Fibroblast of peridontal ligament (primary cell): ENCODE measurements at regions not wholly inside any gene's neighbourhood (a gene's known extent, or its start where the extent isn't known, plus 50 kb on each side); places are given as distances from the start of the nearest gene placed in this dataset.
A peak's percentile ranks its signal among the peaks of the same experiment; 100 is the strongest.
"Not testable (repeated sequence)": the region's sequence is repeated elsewhere in the genome, so short reads cannot be mapped to it uniquely, and the experiment has no call there.

Experiments
- DNase-seq: peaks from one replicate; pipeline ENCODE4 v3.0.0-alpha.2; 2010; ENCODE audit errors: extremely low read depth

DNA sequence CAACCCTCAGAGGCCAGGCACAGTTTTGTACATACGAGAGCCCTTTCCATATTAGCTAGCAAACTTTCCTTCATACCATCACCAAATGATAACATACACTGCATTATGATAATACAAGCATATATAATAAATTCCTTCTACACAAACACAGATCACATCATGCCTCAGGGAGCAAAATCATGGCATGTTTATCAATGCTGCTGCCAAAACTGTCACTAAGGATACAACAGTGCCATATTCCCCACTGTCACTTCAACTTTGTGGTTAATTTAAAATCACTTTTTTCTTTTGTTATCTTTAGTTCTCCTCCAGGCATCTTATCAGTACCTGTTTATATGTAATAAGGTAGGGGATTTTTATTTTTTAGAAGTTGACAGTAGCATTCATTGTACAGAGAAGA, 196.3 kb downstream of the EPM2A start:
- DNase-seq, result no peak

DNA sequence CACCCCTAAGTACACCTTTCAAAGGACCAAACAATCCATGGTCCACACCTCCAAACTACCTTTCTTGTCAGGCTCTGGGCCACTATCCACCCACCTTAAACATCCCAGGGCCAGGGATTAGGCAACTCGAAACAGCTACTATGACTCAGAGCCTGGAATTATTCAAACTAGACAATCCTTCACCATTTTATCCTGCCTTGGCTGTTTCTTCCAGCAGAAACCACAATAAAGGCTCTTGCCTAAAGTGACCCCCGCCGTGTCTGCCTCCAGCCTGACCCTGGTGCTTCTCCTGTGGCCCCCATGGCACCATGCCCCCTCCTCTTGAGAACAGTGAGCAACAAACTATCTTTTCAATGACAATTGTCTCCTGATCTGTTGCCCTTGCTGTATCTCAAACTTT, 195.5 kb downstream of the EPM2A start:
- no peak for DNase-seq

DNA sequence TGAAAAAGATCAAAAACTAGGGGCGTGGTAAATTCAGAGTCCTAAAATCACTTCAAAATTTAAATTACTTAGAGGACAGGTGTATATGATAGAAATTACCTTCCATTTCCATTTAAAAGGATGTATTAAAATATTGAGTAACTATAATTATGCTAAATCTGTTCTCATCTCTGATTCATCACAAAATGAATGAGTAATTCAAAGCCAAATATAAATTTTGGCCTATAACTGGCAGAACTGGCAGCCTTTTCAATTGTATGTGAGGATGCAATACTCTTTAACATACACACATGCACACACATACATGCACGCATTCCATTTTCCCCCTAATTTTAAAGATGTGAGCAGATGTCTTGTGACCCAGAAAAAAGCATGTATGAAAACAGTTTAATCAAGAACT, 194.6 kb downstream of the EPM2A start:
- no peak for DNase-seq

DNA sequence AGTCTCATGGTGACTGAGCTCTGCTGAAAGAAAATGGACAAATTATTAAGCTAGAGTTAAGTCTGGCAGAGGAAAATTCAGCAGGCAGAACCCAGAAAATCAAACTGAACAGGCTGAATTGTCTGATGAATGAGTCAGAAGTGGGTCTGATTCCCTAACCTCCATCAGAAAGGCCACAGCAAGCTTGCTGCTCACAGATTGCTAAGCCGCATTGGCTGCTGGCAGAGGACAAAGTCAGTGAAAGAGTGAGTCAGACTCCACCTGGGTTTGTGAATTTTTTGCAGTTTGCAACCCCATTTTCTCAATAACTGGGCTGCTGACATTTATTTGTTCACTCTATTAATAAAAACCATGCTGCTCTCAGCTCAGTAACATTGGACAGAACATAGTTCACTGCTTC, 191.3 kb downstream of the EPM2A start:
- DNase-seq, result peak; percentile 20

DNA sequence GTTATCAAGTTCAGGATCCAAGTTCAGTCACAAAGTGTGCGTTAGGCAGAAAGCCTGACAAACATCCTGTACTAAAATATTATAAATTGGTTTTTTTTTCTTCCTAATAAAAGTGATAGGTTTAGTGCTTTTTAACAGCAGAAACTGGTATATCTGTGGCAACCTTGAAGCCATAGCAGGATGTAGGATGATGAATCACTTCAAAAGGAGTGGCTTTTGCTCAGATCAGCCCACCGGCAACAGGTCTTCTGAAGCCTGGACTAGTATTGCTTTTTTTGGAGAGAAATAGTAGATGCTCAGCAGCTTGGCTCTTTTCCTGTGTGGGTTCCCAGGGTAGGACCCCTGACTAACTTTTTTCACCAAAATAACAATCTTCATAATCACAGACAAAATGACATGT, 190.8 kb downstream of the EPM2A start:
- no peak for DNase-seq

DNA sequence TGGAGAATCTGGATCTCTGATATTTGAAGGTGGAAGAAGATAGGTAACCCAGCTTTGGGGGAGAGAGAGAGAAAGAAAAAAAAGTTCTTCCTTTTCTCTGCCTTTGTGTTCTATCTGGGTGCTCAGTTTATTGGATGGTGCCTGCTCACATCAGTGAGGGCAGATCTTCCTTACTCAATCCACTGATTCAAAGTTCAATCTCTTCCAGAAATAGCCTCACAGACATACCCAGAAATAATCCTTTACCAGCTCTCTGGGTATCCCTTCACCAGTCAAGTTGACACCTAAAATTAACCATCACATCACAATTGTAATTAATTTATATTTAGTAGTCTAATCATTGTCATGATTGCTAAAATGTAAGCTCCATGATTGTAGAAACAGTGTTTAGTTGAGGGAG, 189.1 kb downstream of the EPM2A start:
- no peak for DNase-seq

DNA sequence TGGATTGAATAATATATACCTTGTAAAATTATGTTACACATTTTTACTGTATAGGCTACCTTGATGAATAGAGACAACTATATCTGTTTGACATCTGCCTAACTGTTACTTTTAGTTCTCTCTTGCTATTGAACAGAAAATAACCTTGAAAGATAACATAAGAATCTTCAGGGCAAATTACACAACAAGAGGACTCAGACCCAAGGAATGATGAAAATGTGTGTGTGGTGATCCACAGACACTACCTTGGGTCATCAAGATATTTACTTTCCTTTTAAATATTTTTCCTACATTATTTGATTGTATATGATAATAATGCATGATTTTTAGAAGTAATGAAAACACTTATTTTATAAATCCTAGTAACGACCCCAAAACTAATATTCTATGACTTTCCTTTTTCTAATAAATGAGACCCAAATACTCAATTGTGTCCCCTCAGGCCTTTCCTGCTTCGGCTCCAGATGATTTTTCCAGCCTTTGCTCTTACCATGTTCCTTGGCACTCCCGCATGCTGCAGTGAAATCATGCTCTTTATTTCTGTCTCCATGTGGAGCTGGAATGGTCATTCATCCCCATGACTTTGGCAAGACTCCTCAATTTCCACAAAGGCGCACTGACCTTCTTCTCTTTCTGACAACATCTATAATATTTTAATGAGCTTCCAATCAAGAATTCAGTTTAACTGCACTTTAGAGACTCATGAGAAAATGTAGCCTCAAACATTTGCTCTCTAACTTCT, 187.6 kb downstream of the EPM2A start:
- DNase-seq, result no peak

DNA sequence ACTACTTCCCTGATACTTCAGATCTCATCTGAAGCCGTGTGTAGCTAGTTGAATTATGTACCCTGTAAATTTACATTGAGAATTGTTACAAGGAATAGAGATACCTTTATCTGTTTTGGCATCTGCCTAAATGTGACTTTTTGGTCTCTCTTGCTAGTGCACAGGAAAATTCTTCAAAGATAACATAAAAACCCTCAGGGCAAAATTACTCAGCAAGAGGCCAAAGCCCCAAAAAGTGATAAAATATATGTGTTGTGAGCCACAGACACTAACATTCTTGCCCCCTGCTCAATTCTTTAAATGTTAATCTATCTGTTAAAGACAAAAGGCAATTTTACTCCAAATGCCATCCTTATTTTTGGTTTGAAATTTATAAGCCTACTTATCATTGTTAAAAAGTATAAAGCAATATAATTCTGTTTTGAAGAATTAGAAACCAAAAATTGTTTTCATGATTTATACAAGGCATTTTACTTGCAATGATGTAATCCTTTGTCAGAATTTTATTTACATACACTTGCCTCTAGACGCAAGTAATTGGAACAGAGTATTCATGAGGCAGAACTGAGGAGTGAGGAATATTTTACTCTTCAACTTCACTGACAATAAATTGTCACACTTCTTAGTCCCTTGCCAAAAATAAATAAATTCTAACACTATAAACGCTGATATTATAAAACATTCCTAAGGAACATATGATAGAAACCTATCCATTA, 186.2 kb downstream of the EPM2A start:
- DNase-seq, result no peak

DNA sequence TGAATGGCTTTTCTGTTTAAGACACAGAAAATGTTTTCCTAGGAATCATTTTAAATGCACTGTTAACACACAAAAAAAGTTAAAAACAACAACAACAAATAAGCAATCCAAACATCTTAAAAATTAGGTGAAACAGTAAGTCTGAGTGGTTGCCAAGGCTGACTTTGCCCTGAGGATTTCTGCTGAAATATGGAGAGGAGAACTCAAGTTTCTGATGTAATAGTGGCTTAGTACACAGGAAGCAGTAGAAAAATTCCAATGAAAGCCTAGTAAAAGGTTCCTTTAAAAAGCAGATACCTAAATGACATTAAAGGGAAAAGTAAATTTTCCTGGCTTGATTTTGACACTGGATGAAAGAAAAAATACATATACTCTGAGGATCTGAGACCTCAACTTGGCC, 184.2 kb downstream of the EPM2A start:
- no peak for DNase-seq

DNA sequence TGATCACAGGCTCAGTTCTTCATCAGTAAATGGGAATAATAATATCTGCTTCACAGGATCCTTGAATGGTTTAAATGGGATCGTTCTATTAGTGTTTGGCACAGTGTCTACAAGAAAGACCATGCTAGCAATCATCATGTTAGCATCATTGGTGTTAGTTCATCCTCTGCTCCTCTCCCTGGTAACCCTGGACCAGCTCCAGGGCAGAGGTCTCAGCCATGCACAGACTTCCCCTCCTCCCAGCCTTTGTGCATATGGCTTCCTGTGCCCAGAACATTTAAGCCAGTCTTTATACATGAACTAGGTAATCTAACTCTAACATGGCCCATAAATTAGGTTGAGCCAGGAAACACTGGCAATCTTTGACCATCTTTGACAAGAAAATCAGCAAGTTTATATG, 180.2 kb downstream of the EPM2A start:
- DNase-seq, result no peak

DNA sequence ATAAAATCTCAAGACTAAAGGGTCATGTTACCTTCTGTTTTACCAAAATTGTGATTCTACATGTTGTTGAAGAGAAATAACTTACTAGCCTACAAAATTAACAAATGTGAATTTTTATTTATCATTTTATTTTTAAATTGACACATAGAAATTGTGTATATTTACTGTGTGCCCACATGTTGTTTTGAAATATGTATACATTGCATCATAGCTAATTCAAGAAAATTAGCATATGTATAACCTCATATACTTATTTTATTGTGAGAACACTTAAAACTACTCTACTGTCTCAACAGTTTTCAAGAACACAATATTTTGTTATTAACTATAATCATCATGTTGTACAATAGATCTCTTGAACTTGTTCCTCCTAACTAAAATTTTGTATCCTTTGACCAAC, 177.8 kb downstream of the EPM2A start:
- no peak for DNase-seq

DNA sequence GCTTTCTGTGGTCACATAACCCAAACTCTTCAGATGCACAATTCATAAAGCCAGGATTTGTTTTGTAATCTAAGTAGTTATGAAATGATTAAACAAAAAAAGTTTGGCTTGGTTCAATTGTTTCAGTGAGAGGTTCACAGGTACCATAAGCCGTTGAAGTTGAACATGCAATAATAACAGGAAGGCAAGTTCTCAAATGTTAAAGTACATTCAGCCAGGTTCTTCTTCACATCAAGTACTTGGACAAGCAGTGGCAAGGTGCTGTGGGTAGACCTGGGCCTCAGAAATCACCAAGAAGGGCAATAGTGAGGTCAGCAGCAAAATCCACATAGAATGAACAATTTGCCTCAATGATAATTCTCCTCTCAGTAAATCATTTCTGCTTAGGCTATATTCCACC, 175.5 kb downstream of the EPM2A start:
- DNase-seq, result no peak

DNA sequence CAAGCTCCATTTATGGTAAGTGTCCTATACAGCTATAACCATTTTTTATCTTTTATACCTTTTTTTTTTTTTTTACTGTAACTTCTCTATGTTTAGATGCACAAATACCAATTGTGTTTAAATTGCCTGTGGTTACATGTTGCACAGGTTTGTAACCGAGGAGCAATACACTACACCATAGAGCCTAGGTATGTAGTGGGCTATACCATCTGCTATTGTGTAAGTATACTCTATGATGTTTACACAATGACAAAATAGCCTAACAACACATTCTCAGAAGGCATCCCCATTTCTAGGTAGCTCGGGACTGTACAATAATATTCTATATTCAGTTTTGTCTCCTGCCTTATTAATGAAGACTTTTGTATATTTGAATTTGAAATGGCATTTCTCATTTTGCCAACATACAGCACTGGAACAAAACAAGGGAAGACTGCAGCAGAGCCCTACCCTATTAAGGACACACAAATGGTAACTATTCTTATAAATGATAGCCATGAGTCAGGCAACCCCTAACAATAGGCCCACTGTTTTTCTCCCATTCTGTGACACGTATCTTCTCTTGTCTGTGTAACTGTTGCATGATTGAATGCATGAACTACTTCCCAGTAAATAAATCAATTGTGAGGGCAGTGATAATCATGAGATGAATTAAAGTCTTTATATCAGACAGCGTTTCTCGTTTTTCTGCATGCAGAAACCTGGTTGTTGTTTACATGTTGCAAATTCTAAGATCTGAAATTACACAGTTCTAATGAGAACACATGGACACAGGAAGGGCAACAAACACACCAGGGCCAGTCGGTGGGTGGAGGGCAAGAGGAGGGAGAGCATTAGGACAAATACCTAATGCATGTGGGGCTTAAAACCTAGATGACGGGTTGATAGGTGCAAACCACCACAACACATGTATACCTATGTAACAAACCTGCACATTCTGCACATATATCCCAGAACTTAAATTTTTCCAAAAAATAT, 173.9 kb downstream of the EPM2A start:
- no peak for DNase-seq

DNA sequence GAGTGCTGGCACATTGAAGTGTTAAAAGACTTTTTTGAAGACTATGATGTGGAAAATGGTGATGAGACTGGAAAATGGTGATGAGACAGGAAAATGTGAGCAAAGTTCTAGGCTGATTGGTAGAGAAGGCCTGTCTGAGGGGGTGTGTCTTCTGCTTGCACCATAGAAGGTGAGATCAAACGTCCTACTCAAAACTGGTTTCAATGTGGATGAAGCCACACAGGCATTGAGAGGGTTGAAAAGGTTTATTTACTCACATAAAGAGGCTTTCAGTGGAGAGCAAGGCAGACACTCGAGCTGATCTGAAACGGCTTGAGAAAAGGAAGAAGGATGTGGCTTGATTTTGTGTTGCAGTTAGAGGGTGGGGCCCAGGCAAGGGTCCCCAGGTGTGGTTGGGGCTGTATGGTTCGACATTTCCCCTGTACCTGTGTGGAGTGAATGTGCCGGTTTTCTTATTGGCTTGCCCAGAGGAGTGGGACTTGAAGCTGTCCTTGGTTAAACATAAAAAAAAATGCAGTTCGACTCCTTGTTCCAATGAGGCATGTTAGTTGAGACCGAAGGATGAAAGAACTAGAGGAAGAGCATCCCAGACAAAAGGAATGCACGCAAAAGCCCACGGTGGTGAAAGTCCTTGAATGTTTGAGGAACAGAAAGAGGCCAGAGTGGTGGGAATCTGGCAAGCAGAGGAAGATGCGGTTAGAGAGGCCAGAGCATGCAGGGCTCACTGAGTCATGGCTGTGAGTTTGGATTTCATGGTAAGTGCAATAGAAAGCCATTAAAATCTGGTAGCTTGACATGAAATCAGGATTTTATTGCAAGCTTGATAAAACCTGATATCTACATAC, 172.3 kb downstream of the EPM2A start:
- peak; percentile 2 for DNase-seq

DNA sequence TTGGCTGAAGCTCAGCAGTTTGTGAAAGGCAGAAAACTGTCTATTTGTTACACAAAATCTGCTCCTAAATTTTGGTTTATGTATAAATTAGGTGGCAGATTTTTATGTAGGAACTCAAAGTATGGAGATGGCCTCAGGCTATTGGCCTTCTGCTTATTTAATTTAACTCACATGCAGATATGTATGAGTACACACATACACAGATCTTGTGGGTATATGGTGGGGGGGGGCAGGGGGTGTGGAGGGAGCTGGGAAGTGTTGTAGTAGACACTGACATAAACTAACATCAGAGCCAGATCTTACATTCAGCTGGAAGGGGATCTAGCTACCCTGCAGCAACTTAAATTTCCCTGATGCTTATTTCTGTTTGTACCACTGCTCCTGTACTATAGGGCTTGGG, 170.8 kb downstream of the EPM2A start:
- no peak for DNase-seq

DNA sequence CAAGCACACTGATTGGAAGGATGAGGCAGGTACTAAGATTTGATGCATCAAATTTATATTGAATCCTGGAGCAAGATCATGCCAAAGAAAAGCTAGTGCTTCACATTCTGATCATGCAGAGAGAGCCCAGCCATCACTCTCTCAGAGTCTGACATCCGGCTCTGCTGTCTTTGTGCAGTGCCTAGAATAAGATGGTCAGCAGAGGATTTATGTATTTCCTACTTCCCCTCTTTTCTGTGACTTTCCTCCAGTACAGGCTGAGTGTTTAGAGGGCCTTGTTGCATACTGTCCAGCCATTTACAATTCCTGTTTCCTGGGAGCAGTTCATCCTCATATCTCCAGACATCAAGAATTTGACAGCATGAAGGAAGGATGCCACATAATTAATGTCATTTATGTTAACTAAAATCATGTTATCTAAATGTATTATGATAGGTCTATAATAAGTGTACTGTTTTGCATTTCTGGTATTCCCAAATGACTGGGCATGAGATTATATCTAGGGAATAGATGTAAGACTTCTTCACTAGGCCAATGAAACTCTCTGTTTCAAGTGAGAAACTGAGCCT, 167.6 kb downstream of the EPM2A start:
- no peak for DNase-seq

DNA sequence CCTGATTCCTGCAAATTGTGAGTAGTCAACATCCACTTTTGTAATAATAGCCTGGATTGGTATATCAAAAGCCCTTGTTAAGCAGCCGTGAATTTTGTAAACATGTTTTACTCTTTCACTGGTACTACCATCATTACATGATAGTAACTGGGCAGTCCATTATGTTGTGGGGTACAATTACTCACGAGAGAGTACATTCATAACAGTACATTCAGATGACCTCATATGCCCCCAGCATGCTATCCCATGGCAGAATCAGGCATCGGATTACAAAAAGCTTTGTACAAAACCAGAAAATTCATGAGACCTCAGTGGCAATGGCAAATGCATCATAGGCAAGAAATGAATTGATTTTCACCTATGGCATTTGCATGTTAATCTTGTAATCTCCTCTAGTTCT, 166.2 kb downstream of the EPM2A start:
- DNase-seq, result peak; percentile 28

DNA sequence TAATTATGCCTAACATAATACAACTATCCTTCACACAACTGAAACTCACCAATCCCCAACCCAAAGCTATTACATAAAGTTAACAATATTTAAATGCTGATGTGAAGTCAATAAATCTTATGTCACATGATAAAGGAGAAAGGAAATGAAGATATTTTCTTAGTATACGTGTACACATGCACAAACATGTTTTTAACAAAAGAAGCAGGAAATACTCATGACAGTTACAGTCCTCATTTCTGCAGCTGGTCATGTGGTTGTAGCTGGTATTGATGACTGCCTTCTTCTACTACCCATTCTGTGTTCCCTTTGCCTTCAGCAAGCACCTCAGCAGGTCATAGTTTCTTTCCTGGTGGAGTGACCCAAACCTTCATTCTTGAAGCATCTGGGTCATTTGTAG, 165.0 kb downstream of the EPM2A start:
- not testable (repeated sequence) for DNase-seq

DNA sequence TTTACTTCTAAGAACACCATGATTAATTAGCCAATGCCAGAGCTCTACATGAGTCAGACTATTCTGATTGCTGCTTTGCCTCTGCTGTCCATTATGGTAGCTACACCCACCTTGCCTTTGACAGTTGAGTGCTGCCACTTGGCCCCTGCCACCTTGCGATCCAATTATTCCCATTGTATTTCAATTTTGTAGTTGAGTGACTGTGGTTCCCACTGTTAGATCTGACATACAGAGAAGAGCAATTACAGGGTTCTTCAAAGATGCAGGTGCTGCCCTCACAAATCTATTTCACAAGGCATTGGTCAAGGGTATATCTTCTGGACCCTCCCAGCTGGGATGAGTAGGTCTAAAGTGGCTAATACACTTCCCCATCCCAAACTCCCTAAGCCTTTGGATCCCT, 161.1 kb downstream of the EPM2A start:
- not testable (repeated sequence) for DNase-seq
